CD4-positive, alpha-beta T cell (primary cell): ENCODE measurements at regions not wholly inside any gene's neighbourhood (a gene's known extent, or its start where the extent isn't known, plus 50 kb on each side); places are given as distances from the start of the nearest gene placed in this dataset.

Source experiments
- ATAC-seq: fragments of 200-7000 bp; cut with Tn5 transposase; one replicate; pipeline ENCODE4 v1.10.0; 2022; ENCODE audit warnings: mild to moderate bottlenecking; ENCODE audit not compliant: poor library complexity
- CTCF ChIA-PET: fragments of 350-600 bp; sonication (Branson Sonifier 250); formaldehyde crosslinking; loops from one replicate; lab custom pipeline; 2021; ENCODE audit warnings: antibody characterized with exemption, inconsistent platforms; lab: Charles Lee
- POLR2A ChIA-PET: fragments of 350-600 bp; sonication (Branson Sonifier 250); formaldehyde crosslinking; loops from one replicate; lab custom pipeline; 2021; ENCODE audit warnings: antibody characterized with exemption, inconsistent platforms; lab: Charles Lee
- DNase-seq, 14 experiments: peaks; one replicate each; pipeline ENCODE4 v3.0.0-alpha.2; 2013 to 2020; ENCODE audit warnings: mixed read lengths in 2 of 14
- H3K27ac ChIP-seq, 2 donors: one replicate each; pipeline versions ENCODE4 v1.5.1 to v1.7.0; 2013; ENCODE audit warnings: low read length in 2 of 2, low read depth in 1 of 2, mild to moderate bottlenecking in 1 of 2
- H3K27me3 ChIP-seq, 2 experiments: 1 replicate in 1 of 2; 2 replicates in 1 of 2; pipeline versions ENCODE4 v1.6.1 to v1.7.0; 2013; ENCODE audit warnings: low read length in 2 of 2, control low read depth in 1 of 2, mild to moderate bottlenecking in 1 of 2, moderate library complexity in 1 of 2; ENCODE audit not compliant: insufficient read depth in 2 of 2, control insufficient read depth in 1 of 2
- H3K36me3 ChIP-seq: one replicate; pipeline ENCODE4 v1.6.1; 2013; ENCODE audit warnings: low read length, control low read depth; ENCODE audit not compliant: insufficient read depth
- H3K4me1 ChIP-seq: one replicate; pipeline ENCODE4 v1.6.1; 2013; ENCODE audit warnings: low read length, control low read depth; ENCODE audit not compliant: insufficient read depth
- H3K4me3 ChIP-seq: one replicate; pipeline ENCODE4 v1.5.1; 2013; ENCODE audit warnings: mild to moderate bottlenecking, low read length, moderate library complexity
- H3K9me3 ChIP-seq, 2 experiments: 1 replicate in 1 of 2; 2 replicates in 1 of 2; pipeline versions ENCODE4 v1.6.1 to v1.7.0; 2013; ENCODE audit warnings: low read length in 2 of 2, mild to moderate bottlenecking in 2 of 2, control low read depth in 1 of 2, moderate library complexity in 1 of 2; ENCODE audit not compliant: control insufficient read depth in 1 of 2, insufficient read depth in 1 of 2
- H3K27ac Mint-ChIP-seq: one replicate; pipeline ENCODE4 v1.8.0; 2020; ENCODE audit warnings: mixed read lengths
- H3K27me3 Mint-ChIP-seq: one replicate; pipeline ENCODE4 v1.8.0; 2021; ENCODE audit warnings: mixed read lengths
- H3K36me3 Mint-ChIP-seq: one replicate; pipeline ENCODE4 v1.8.0; 2021; ENCODE audit warnings: low read depth, mixed read lengths
- H3K4me1 Mint-ChIP-seq: one replicate; pipeline ENCODE4 v1.8.0; 2021; ENCODE audit warnings: low read depth, mixed read lengths
- H3K4me3 Mint-ChIP-seq: one replicate; pipeline ENCODE4 v1.8.0; 2020; ENCODE audit warnings: mild to moderate bottlenecking, mixed read lengths
- H3K9me3 Mint-ChIP-seq: one replicate; pipeline ENCODE4 v1.8.0; 2020; ENCODE audit warnings: mixed read lengths
- CTCF ChIP-seq: fragments of 200-600 bp; IDR thresholded peaks from one replicate; pipeline ENCODE4 v1.8.0; 2022; ENCODE audit warnings: antibody characterized with exemption, mild to moderate bottlenecking
- intact Hi-C, 2 experiments: fragments of 100-400 bp; cut with DNase I in 1 of 2; cut with micrococcal nuclease in 1 of 2; formaldehyde crosslinking; loops; one replicate each; pipeline versions ENCODE4 v1.15.1 to v1.9.0; 2023 to 2025; cut with DNase I, micrococcal nuclease

- peaks cover 28% of the 10 kb centered on the region for H3K27me3 Mint-ChIP-seq
- intact Hi-C loops = no loop called here
- H3K27ac Mint-ChIP-seq = no peak overlapping the region
- Histone ChIP-seq H3K27me3 (no peaks in the 10 kb centered on the region), H3K4me3 (no peak overlapping the region), H3K4me1 (peaks cover 18% of the 10 kb centered on the region), H3K27ac (no peak overlapping the region), H3K36me3 (no peaks in the 10 kb centered on the region), H3K9me3 (no peaks in the 10 kb centered on the region)
- no peak for DNase-seq
- peak overlapping the region; percentile 9 for H3K4me3 Mint-ChIP-seq
- H3K9me3 Mint-ChIP-seq = no peaks in the 10 kb centered on the region
- H3K36me3 Mint-ChIP-seq = no peaks in the 10 kb centered on the region
- no peak for ATAC-seq
- no peak for TF ChIP-seq CTCF
- POLR2A ChIA-PET = interaction anchor here (0.6 to 1.5 kb wide), 3 partner anchors 26 to 69 kb away, joined by 3 to 4 read pairs (median 3); no protein-coding TSS in a partner anchor
- peaks cover 21% of the 10 kb centered on the region for H3K4me1 Mint-ChIP-seq
- CTCF ChIA-PET = interaction anchor here (1.3 to 2.8 kb wide), 2 partner anchors 34 to 39 kb away, joined by 3 to 6 read pairs; no protein-coding TSS in a partner anchor
Measured at GRCh38 chr15:69783211-69783610, 314.5 kb downstream of the TLE3 start.

- H3K4me1 ChIP-seq = peaks cover 18% of the 10 kb centered on the region
- intact Hi-C loops = no loop called here
- DNase-seq (no peak), ATAC-seq (no peak)
- H3K27me3 ChIP-seq = peaks cover 0 to 4% of the 10 kb centered on the region in 2 experiments
- no peak overlapping the region for H3K4me3 ChIP-seq
- POLR2A ChIA-PET = no interaction called here
- H3K27ac ChIP-seq = no peak overlapping the region
- CTCF ChIA-PET = no interaction called here
- Mint-ChIP-seq H3K9me3 (no peaks in the 10 kb centered on the region), H3K27ac (no peak overlapping the region), H3K36me3 (no peaks in the 10 kb centered on the region), H3K27me3 (peaks cover 32% of the 10 kb centered on the region), H3K4me1 (peaks cover 21% of the 10 kb centered on the region), H3K4me3 (no peak overlapping the region)
- no peaks in the 10 kb centered on the region for H3K9me3 ChIP-seq
- H3K36me3 ChIP-seq = no peaks in the 10 kb centered on the region
- TF ChIP-seq CTCF = no peak
Measured at GRCh38 chr15:69784798-69785566, 312.7 kb downstream of the TLE3 start.

- Histone ChIP-seq H3K9me3 (peaks cover 5 to 8% of the 10 kb centered on the region in 2 experiments), H3K27me3 (peaks cover 0 to 6% of the 10 kb centered on the region in 2 experiments), H3K4me1 (peaks cover 18% of the 10 kb centered on the region), H3K36me3 (no peaks in the 10 kb centered on the region), H3K4me3 (no peak overlapping the region), H3K27ac (no peak overlapping the region)
- H3K4me3 Mint-ChIP-seq = no peak overlapping the region
- CTCF ChIA-PET = interaction anchor here (0.9 kb wide), 1 partner anchor 11 kb away, joined by 3 read pairs; no protein-coding TSS in a partner anchor
- H3K27me3 Mint-ChIP-seq = peaks cover 32% of the 10 kb centered on the region
- DNase-seq (no peak), ATAC-seq (no peak)
- peaks cover 21% of the 10 kb centered on the region for H3K4me1 Mint-ChIP-seq
- no peaks in the 10 kb centered on the region for H3K9me3 Mint-ChIP-seq
- POLR2A ChIA-PET = no interaction called here
- no peak overlapping the region for H3K27ac Mint-ChIP-seq
- TF ChIP-seq CTCF = no peak
- intact Hi-C loops = loop anchor here in 1 of 2 experiments (2.0 kb wide), 1 partner anchor 19 kb away; no protein-coding TSS in a partner anchor
- H3K36me3 Mint-ChIP-seq = no peaks in the 10 kb centered on the region
Measured at GRCh38 chr15:69786136-69786701, 311.5 kb downstream of the TLE3 start.
